Natural killer cell (primary cell): ENCODE measurements at regions not wholly inside any gene's neighbourhood (a gene's known extent, or its start where the extent isn't known, plus 50 kb on each side); places are given as distances from the start of the nearest gene placed in this dataset.

Experiments
- ATAC-seq, 3 donors: fragments of 150-1000 bp in 2 of 3; fragments of 200-7000 bp in 1 of 3; cut with Tn5 transposase; 1 replicate in 1 of 3; 2 replicates in 2 of 3; pipeline ENCODE4 v1.10.0; 2021; ENCODE audit warnings: mild to moderate bottlenecking in 2 of 3, moderate library complexity in 2 of 3
- DNase-seq, 2 donors: peaks; one replicate each; pipeline versions ENCODE4 v3.0.0 to v3.0.0-alpha.2; 2013 to 2021; ENCODE audit warnings: mixed read lengths in 1 of 2
- H3K27ac ChIP-seq: one replicate; pipeline ENCODE4 v1.5.1; 2013; ENCODE audit warnings: mild to moderate bottlenecking, low read length
- H3K27me3 ChIP-seq: one replicate; pipeline ENCODE4 v1.6.1; 2013; ENCODE audit warnings: low read length; ENCODE audit not compliant: control insufficient read depth, insufficient read depth
- H3K36me3 ChIP-seq: one replicate; pipeline ENCODE4 v1.6.1; 2013; ENCODE audit warnings: low read length; ENCODE audit not compliant: control insufficient read depth, insufficient read depth
- H3K4me1 ChIP-seq: one replicate; pipeline ENCODE4 v1.6.1; 2013; ENCODE audit warnings: low read length; ENCODE audit not compliant: control insufficient read depth, insufficient read depth
- H3K4me3 ChIP-seq: one replicate; pipeline ENCODE4 v1.5.1; 2013; ENCODE audit warnings: low read length
- H3K9me3 ChIP-seq: one replicate; pipeline ENCODE4 v1.6.1; 2013; ENCODE audit warnings: low read length; ENCODE audit not compliant: control insufficient read depth, insufficient read depth
- H3K27ac Mint-ChIP-seq, 2 donors: one replicate each; pipeline ENCODE4 v1.8.0; 2022; ENCODE audit warnings: mild to moderate bottlenecking in 2 of 2, mixed read lengths in 2 of 2, moderate library complexity in 1 of 2
- H3K27me3 Mint-ChIP-seq, 2 donors: one replicate each; pipeline ENCODE4 v1.8.0; 2022; ENCODE audit warnings: low read depth in 2 of 2, mixed read lengths in 2 of 2
- H3K36me3 Mint-ChIP-seq: one replicate; pipeline ENCODE4 v1.8.0; 2022; ENCODE audit warnings: mixed read lengths
- H3K4me1 Mint-ChIP-seq, 2 donors: one replicate each; pipeline ENCODE4 v1.8.0; 2022; ENCODE audit warnings: mixed read lengths in 2 of 2
- H3K4me3 Mint-ChIP-seq: one replicate; pipeline ENCODE4 v1.8.0; 2022; ENCODE audit warnings: mild to moderate bottlenecking, moderate library complexity, mixed read lengths
- H3K9me3 Mint-ChIP-seq, 2 donors: one replicate each; pipeline ENCODE4 v1.8.0; 2022; ENCODE audit warnings: mixed read lengths in 2 of 2
- WGBS: methylation state at CpG from one replicate; pipeline ENCODE4 v1.1.7; 2013; ENCODE audit warnings: missing lambda C conversion rate; ENCODE audit not compliant: insufficient coverage; 5-methylcytosine and 5-hydroxymethylcytosine counted together
- intact Hi-C: fragments of 100-400 bp; cut with micrococcal nuclease; formaldehyde crosslinking; loops from one replicate; pipeline ENCODE4 v1.14.2; 2022
- TF ChIP-seq, protein P1 (sequence below): fragments of 200-600 bp; IDR thresholded peaks from one replicate; pipeline ENCODE4 v1.8.0; 2022; ENCODE audit warnings: antibody characterized with exemption

DNA sequence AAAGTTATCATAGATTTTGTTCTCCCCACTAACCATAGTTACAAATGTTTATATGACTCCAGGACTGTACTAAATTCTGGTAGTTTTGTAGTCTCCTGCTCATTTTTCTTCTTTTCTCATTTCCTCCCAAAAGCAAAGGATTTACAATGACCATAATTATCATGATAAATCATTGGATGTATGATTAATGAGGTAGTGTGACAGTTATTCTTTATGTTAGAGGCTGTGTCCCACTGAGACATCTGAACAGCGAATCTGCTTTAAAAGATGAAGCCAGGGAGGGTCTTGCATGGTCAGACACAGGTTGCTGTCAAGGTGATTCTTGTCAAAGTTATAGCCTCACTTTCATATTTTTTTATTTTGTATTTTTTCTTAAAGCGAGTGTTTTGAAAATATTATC is 285.2 kb upstream of the STXBP5 start:
- 100% methylated on average over 2 of the region's 2 CpGs for WGBS
- Mint-ChIP-seq H3K4me3 (no peak overlapping the region), H3K4me1 (peaks cover 0 to 3% of the 10 kb centered on the region in 2 donors), H3K27ac (no peak overlapping the region), H3K9me3 (peaks cover 2 to 5% of the 10 kb centered on the region in 2 donors), H3K36me3 (no peaks in the 10 kb centered on the region), H3K27me3 (peaks cover 2 to 7% of the 10 kb centered on the region in 2 donors)
- DNase-seq (no peak), ATAC-seq (no peak)
- Histone ChIP-seq H3K9me3 (no peaks in the 10 kb centered on the region), H3K36me3 (no peaks in the 10 kb centered on the region), H3K27me3 (no peaks in the 10 kb centered on the region), H3K4me3 (no peak overlapping the region), H3K4me1 (no peaks in the 10 kb centered on the region), H3K27ac (no peak overlapping the region)
- intact Hi-C loops, result no loop called here
- TF ChIP-seq, protein P1, sequence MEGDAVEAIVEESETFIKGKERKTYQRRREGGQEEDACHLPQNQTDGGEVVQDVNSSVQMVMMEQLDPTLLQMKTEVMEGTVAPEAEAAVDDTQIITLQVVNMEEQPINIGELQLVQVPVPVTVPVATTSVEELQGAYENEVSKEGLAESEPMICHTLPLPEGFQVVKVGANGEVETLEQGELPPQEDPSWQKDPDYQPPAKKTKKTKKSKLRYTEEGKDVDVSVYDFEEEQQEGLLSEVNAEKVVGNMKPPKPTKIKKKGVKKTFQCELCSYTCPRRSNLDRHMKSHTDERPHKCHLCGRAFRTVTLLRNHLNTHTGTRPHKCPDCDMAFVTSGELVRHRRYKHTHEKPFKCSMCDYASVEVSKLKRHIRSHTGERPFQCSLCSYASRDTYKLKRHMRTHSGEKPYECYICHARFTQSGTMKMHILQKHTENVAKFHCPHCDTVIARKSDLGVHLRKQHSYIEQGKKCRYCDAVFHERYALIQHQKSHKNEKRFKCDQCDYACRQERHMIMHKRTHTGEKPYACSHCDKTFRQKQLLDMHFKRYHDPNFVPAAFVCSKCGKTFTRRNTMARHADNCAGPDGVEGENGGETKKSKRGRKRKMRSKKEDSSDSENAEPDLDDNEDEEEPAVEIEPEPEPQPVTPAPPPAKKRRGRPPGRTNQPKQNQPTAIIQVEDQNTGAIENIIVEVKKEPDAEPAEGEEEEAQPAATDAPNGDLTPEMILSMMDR, result no peak

DNA sequence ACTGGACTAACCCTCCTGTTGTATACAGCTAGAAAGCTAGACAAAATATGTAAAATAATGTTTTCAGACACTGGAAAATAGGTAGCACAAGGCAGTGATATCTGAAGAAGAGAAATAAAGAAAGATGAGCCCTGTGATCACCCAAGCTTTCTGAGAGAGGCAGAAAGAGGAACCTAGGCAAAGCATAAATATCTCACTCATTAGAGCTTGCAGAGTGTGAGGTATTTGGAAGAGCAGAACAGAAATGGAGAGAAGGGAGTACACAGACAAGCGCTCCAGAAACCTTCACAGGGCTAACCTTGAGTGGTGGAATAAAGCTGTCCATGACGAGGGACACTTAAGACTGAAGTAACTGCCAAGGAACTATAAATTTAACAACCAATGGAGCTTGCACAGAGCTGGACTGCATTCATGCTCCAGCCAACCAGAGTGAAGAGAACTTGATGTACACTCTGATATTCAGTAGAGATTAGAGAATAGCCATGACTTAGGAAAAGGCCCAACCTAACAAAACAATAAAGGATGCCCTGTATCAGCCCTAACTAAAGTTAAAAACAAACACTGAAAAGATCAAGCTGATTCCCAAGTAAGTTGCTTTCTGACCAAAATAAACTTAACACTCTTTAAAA is 280.9 kb upstream of the STXBP5 start:
- Mint-ChIP-seq H3K27me3 (no peaks in the 10 kb centered on the region), H3K4me1 (no peaks in the 10 kb centered on the region), H3K9me3 (peaks cover 2 to 5% of the 10 kb centered on the region in 2 donors), H3K4me3 (no peak overlapping the region), H3K27ac (no peak overlapping the region), H3K36me3 (no peaks in the 10 kb centered on the region)
- Histone ChIP-seq H3K4me1 (no peaks in the 10 kb centered on the region), H3K9me3 (no peaks in the 10 kb centered on the region), H3K27me3 (no peaks in the 10 kb centered on the region), H3K36me3 (no peaks in the 10 kb centered on the region), H3K4me3 (no peak overlapping the region), H3K27ac (no peak overlapping the region)
- intact Hi-C loops, result no loop called here
- WGBS, result 91% methylated on average over 2 of the region's 2 CpGs
- no peak for DNase-seq
- no peak for ATAC-seq
- TF ChIP-seq, protein P1, result no peak

DNA sequence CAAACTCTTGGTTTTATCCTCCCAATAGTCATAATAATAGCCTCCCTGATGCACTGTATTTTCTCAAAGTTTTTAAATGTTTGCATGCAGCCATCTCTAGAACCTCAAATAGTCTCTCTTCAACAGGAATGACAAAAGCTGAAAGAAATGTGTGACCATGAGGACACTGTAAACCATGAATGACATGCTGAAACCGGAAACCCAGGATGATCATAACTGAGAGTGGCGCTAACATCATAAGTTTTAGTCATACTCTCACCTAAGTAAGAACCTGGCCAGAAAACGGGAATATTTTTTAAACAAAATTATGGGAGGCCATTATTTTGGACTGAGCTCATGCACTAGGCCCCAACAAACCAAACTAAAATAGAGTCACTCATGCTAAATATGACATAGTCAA is 278.4 kb upstream of the STXBP5 start:
- Mint-ChIP-seq H3K9me3 (peaks cover 4 to 9% of the 10 kb centered on the region in 2 donors), H3K4me1 (no peaks in the 10 kb centered on the region), H3K4me3 (no peak overlapping the region), H3K27ac (no peak overlapping the region), H3K36me3 (no peaks in the 10 kb centered on the region), H3K27me3 (no peaks in the 10 kb centered on the region)
- Histone ChIP-seq H3K4me1 (no peaks in the 10 kb centered on the region), H3K9me3 (no peaks in the 10 kb centered on the region), H3K27ac (no peak overlapping the region), H3K36me3 (no peaks in the 10 kb centered on the region), H3K4me3 (no peak overlapping the region), H3K27me3 (no peaks in the 10 kb centered on the region)
- TF ChIP-seq, protein P1, result no peak
- intact Hi-C loops, result no loop called here
- WGBS, result 94% methylated on average over 3 of the region's 3 CpGs
- ATAC-seq (no peak), DNase-seq (no peak)

DNA sequence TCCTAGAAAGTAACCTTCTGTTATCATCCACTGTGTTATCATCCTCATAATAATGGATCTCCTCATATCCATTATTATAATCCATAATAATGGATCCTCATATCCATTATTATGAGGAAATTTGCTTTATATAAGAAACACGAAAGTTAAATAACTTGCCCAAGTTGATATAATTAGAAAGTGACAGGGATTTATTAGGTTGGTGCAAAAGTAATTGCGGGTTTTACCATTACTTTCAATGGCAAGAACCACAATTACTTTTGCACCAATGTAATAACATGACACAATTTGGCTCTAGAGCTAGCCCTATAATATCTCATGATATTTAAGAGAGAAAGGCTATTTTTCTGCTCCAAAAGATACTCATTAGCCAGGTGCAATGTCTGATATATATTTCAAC is 275.7 kb upstream of the STXBP5 start:
- H3K36me3 ChIP-seq, result no peaks in the 10 kb centered on the region
- DNase-seq (no peak), ATAC-seq (no peak)
- Mint-ChIP-seq H3K9me3 (peaks cover 6 to 8% of the 10 kb centered on the region in 2 donors), H3K27ac (no peak overlapping the region), H3K4me3 (no peak overlapping the region), H3K27me3 (no peaks in the 10 kb centered on the region), H3K4me1 (no peaks in the 10 kb centered on the region), H3K36me3 (no peaks in the 10 kb centered on the region)
- intact Hi-C loops, result no loop called here
- H3K4me3 ChIP-seq, result no peak overlapping the region
- H3K9me3 ChIP-seq, result no peaks in the 10 kb centered on the region
- H3K4me1 ChIP-seq, result no peaks in the 10 kb centered on the region
- H3K27me3 ChIP-seq, result no peaks in the 10 kb centered on the region
- TF ChIP-seq, protein P1, result no peak
- no CpG with 5 or more reads among the region's 2 CpGs for whole genome bisulfite sequencing
- H3K27ac ChIP-seq, result no peak overlapping the region
